HG02981 (cell line): ENCODE measurements at regions not wholly inside any gene's neighbourhood (a gene's known extent, or its start where the extent isn't known, plus 50 kb on each side); places are given as distances from the start of the nearest gene placed in this dataset.
"Not testable (repeated sequence)": the region's sequence is repeated elsewhere in the genome, so short reads cannot be mapped to it uniquely, and the experiment has no call there.

Experiments used
- ATAC-seq: cut with Tn5 transposase; IDR thresholded peaks from one replicate; pipeline ENCODE4 v1.9.1; 2021; ENCODE audit warnings: mild to moderate bottlenecking, moderate library complexity; ENCODE audit not compliant: unreplicated experiment

DNA sequence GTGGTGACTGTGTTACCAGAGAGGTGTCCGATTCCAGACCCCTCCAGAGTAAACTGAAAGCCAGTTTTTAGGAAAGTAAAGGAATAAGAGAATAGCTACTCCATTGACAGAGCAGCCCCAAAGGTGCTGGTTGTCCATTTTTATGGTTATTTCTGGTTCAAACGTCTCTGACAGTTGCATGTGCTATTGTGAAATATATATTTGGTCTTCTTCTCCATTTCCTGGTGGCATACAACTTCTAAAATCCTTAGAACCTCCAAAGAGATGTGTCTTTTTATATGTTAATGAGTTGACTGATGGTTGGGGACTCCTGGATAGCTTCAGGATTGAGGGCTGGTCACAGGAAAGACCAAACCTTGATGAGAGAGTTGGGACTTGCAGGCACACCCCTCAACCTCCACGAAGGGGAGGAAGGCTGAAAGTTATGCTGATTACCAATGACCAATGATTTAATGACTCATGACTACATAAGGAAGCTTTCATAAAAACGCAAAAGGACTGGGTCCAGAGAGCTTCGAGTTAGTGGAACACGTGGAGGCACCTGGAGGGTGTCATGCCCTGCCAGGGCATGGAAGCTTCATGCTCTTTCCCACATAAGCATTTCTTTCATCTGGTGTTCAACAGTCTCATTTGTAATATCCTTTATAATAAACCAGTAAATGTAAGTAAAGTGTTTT is 100.7 kb downstream of the SLC16A1 start:
- no peak for ATAC-seq

DNA sequence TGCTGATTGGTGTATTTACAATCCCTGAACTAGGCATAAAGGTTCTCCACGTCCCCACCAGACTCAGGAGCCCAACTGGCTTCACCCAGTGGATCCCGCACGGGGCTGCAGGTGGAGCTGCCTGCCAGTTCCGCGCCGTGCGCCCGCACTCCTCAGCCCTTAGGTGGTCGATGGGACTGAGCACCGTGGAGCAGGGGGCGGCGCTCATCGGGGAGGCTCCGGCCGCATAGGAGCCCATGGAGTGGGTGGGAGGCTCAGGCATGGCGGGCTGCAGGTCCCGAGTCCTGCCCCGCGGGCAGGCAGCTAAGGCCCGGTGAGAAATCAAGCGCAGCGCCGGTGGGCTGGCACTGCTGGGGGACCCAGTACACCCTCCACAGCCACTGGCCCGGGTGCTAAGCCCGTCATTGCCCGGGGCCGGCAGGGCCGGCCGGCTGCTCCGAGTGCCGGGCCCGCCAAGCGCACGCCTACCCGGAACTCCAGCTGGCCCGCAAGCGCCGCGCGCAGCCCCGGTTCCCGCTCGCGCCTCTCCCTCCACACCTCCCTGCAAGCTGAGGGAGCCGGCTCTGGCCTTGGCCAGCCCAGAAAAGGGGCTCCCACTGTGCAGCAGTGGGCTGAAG is 101.5 kb downstream of the SLC16A1 start:
- ATAC-seq, result not testable (repeated sequence)

DNA sequence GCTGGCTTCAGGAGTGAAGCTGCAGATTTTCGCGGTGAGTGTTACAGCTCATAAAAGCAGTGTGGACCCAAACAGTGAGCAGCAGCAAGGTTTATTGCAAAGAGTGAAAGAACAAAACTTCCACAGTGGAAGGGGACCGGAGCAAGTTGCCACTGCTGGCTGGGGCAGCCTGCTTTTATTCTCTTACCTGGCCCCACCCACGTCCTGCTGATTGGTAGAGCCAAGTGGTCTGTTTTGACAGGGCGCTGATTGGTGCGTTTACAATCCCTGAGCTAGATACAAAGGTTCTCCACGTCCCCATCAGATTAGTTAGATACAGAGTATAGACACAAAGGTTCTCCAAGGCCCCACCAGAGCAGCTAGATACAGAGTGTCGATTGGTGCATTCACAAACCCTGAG is 102.1 kb downstream of the SLC16A1 start:
- not testable (repeated sequence) for ATAC-seq

DNA sequence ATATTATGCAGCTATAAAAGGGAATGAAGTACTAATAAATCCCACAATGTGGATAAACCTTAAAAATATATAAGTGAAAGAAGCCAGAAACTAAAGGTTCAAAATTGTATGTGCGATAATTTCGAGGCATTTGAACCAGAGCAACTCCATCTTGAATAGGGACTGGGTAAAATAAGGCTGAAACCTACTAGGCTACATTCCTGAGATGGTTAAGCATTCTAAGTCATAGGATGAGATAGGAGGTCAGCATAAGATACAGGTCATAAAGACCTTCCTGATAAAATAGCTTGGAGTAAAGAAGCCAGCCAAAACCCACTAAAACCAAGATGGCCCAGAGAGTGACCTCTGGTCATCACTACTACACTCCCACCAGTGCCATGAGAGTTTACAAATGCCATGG is 103.1 kb downstream of the SLC16A1 start:
- no peak for ATAC-seq

DNA sequence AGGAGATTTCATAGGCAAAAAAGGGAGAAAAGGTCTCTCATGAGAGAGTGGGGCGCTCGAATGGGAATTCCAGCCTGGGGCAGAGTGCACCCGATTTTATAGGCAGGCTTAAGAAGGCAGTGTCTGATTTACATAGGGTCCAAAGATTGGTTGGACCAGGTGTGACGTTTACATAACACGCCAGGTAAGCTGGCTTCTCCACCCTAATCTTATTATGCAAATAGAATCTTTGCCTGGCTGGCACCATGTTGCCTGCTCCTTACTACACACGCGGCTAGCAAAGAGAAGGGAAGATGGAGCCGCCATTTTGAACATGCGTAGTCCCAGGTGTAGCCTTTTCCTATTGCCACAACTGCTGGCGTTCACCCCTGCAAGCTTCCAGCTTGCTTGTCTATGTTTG is 103.7 kb downstream of the SLC16A1 start:
- ATAC-seq, result no peak

DNA sequence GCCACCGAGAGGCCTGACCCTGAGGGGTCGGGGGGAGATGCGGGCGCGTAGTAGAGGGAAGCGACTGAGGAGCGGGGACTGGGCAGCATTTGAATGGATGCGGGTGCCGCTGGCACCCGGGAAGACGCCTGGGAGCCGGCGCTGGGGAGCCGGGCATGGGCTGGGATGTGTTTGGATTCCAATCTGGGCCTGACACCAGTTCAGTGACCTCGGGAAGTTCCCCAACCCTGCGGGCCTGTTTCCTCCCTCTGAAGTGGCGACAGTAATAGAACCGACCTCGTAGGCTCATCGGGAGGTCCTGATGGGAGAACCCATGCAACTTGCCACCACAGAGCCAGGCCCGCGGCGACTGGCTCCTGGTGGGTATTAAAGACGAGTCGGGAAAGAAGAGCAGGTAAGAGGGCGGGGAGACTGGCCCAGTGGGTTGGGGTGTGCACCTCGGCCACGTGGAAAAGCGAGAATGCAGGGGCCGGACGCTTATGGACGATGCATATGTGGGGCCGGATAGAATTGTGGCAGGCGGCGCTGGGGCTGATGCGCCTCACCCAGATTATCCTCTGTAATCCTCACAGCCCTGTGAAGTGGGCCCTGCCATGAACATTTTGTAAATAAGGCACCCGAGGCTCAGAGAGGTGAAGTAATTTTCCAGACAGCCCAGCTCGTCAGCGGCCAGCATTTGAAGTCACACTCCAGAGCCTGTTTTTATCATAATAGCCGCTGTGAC is 105.8 kb downstream of the SLC16A1 start:
- no peak for ATAC-seq

DNA sequence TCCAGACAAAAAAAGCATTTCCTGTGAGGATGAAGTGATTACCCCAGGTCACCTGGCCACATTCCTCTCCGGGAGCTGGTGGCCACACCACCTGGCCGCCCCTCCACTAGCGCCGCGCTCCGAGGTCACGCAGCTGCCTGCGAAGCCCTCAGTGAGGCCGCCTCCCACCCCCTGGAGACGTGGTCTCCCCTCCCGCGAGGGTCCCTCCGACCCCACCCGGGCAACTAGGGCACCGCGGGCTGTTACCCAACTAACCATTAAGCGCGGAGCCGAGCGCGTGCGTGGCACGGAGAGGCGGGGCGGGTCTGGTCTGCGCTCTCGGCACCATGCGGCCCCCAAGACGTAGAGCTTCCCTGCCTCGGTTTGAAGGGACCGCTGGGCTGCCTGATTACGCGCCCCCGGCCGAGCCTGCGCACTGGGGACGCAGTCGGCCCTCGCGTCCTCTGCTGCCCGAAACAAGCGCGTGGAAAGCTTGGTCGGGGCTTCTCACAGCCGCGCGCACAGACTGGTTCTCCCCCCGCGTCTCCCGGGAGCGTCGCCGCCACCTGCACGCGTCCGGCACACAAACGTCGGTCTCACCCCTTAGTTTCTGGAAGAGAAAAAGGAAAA is 106.5 kb downstream of the SLC16A1 start:
- no peak for ATAC-seq

DNA sequence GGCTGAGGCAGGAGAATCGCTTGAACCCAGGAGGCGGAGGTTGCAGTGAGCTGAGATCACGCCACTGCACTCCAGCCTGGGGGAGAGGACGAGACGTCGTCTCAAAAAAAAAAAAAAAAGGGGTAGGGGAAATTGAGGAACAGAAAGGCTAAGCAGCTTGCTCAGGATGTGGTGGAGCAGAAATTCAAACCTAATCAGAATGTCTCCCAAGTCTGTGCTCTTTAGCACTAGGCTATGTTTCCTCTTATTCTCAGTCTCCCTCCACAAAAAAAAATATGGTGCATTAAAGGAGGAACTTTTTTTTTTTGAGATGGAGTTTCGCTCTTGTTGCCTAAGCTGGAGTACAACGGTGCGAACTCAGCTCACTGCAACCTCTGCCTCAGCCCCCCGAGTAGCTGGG is 114.2 kb downstream of the SLC16A1 start:
- no peak for ATAC-seq

DNA sequence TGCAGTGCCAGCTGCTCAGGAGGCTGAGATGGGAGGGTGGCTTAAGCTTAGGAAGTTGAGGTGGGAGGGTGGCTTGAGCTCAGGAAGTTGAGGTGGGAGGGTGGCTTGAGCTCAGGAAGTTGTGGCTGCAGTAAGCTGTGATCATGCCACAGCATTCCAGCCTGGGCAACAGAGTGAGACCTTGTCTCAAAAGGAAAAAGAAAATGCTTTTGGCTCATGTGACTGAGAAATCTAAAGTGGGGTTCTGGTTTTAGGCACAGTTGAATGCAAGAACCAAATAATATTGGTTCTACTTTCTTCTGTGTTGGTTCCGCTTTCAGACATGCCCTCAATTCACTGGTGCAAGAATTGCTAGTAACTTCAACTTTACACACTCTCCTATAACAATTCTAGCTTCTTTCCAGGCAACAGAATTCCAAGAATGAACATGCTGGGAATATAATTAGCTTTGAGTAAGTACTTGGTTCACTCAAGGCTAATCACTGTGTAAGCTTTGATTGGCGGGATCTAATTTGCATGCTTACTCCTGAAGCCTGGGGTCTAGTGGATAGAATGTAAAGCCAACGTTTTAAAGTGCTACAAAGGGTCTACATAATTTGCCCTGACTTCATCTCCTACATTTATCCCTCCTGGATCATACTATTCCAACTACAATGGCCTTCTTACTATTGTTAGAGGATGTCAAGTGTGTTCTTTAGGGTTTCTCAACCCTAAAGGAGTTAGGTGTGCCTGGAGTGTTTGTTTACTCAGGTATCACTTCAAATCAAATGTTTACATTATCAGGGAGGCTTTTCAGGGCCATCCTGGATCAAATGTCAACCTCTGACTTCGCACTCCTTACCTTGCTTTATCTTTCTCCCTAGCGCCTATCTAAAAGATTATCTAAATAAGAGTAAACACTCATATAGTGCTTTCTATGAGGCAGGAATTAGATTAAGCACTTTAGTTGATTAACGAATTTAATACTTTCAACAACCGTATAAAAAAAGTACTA is 115.1 kb downstream of the SLC16A1 start:
- ATAC-seq, result no peak

DNA sequence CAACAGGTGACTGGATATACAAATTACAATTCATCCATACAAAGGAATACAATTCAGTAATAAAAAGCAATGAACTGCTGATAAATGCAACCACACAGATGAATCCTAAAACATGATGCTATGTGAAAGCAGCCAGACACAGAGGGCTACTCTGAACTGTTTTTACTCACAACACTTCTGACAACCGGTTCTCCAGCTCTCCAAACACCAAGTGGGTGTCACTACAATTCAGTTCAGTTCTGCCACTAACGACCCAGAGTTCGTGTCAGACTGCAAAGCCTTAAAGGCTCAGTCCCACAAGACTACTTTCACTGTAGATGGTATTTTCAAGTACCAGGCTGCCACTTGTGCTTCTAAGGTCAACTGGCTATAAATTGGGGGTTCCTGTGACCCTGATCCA is 119.4 kb downstream of the SLC16A1 start:
- ATAC-seq, result no peak

DNA sequence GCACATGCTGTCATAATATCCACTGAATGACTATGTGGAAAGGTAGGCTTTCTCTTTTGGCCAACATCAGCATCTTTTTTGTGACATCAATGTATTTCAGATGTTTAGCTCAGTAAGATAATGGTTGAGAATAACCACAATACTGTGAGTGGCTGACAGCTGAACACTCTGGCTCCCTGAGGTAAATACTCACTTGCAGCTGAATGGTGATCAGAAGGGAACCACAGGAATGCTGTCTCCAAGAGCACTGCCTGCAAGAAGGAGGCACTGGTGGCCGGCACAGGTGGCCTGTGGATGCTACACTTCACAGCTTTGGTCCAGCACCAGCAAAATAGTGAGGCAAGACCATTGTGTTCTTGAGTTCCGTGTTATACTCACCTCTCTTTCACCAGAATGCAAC is 118.7 kb upstream of the PPM1J start:
- ATAC-seq, result no peak

DNA sequence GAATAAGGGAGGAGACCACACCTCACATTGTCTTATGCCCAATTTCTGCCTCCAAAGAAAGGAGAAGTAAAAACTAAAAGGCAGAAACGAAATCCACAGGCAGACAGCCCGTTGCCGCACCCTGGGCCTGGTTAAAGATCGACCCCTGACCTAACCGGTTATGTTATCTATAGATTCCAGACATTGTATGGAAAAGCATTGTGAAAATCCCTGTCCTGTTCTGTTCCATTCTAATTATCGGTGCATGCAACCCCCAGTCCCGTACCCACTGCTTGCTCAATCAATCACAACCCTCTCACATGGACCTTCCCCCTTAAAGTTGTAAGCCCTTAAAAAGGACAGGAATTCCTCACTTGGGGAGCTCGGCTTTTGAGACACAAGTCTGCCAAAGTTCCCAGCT is 117.1 kb upstream of the PPM1J start:
- not testable (repeated sequence) for ATAC-seq

DNA sequence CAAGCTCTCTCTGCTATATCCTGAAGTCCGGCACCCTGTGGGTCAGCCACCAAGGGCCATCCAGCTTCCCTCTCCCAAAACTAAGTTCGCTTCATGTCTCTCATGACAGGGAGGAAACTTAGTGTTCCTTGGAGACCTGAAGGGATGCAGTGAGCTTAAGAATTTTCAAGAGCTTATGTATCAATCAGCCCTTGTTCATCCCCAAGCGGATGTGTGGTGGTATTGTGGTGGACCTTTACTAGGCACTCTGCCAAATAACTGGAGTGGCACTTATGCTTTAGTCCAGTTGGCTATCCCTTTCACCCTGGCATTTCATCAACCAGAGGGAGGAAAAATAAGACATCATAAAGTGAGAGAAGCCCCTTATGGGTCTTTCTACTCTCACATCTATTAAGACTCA is 114.6 kb upstream of the PPM1J start:
- not testable (repeated sequence) for ATAC-seq

DNA sequence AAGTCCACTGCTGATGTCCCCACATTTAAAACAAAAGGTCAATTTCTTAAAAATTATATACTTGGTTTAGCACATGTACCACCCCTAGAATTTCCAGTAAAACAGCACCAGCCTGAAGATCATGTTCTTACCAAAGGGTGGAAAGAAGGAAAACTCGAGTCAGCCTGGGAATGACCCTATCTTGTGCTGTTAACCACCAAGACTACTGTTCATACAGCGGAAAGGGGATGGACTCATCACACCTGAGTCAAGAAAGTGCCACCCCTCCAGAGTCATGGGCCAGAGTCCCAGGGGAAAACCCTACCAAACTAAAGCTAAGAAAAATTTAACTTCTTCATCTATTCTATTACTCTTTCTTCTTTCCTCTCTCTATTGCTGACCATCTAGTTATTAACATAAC is 113.6 kb upstream of the PPM1J start:
- ATAC-seq, result no peak

DNA sequence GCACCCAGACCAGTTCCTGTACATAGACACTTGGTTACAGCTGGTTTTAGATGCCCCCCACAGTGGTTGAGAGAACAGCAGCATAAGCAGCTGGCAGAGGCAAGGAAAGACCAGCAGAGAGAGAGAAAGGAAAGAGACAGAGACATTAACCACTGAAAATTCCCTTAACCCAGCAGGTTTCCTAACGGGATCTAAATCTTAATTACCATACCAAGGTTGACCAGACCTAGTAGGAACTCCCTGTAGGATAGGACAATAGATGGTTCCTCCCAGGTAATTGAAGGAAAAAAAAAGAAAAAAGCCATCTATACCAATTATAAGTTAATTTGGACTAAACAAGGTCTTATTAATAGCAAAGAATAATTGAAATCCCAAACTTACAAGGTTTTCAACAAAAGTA is 112.3 kb upstream of the PPM1J start:
- not testable (repeated sequence) for ATAC-seq

DNA sequence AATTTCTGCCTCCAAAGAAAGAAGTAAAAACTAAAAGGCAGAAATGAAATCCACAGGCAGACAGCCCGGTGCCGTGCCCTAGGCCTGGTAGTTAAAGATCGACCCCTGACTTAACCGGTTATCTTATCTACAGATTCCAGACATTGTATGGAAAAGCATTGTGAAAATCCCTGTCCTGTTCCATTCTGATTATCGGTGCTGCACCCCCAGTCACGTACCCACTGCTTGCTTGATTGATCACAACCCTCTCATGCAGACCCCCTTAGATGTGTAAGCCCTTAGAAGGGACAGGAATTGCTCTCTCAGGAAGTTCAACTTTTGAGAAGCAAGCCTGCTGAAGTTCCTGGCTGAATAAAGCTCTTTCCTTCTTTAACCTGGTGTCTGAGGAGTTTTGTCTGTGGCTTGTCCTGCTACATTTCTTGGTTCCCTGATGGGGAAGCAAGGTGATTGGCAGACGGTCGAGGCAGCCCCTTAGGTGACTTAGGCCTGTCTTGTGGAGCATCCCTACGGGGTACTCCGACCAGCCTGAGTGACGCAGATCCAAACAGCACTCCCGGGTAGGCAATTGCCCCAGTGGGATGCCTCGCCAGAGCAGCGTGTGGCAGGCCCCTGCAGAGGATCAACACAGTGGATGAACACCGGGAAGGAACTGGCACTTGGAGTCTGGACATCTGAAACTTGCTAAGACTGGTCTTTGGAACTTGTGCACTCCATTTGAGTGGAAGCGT is 111.2 kb upstream of the PPM1J start:
- ATAC-seq, result no peak

DNA sequence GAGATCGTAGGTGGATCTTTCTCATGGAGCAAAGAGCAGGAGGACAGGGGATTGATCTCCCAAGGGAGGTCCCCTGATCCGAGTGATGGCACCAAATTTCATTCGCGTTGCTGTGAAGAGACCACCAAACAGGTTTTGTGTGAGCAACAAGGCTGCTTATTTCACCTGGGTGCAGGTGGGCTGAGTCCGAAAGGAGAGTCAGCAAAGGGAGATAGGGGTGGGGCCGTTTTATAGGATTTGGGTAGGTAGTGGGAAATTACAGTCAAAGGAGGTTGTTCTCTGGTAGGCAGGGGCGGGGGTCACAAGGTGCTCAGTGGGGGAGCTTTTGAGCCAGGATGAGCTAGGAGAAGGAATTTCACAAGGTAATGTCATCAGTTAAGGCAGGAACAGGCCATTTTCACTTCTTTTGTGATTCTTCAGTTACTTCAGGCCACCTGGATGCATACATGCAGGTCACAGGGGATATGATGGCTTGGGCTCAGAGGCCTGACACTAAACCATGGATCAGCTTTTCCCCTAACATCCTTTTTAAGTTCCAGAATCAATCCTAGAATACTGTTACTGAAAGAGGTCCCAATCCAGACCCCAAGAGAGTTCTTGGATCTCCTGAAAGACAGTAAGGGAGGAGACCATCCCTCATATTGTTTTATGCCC is 110.6 kb upstream of the PPM1J start:
- ATAC-seq, result not testable (repeated sequence)

DNA sequence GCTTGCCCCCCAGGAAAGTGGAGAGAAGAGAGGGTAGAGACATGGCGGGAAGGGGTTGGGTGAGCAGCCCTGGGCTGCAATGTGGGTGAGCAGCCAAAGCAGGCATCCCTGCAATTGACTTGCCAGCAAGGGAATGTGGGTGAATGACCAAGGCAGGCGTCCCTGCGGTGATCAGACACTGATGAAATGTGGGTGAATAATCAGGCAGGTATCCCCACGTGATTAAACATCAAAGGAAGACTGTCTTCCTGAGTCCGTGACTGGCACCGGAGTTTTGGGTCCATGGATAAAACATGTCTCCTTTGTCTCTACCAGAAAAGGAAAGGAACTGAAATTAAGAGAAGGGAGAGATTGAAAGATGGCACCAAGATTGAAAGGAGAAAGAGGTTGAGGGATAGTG is 109.9 kb upstream of the PPM1J start:
- not testable (repeated sequence) for ATAC-seq

DNA sequence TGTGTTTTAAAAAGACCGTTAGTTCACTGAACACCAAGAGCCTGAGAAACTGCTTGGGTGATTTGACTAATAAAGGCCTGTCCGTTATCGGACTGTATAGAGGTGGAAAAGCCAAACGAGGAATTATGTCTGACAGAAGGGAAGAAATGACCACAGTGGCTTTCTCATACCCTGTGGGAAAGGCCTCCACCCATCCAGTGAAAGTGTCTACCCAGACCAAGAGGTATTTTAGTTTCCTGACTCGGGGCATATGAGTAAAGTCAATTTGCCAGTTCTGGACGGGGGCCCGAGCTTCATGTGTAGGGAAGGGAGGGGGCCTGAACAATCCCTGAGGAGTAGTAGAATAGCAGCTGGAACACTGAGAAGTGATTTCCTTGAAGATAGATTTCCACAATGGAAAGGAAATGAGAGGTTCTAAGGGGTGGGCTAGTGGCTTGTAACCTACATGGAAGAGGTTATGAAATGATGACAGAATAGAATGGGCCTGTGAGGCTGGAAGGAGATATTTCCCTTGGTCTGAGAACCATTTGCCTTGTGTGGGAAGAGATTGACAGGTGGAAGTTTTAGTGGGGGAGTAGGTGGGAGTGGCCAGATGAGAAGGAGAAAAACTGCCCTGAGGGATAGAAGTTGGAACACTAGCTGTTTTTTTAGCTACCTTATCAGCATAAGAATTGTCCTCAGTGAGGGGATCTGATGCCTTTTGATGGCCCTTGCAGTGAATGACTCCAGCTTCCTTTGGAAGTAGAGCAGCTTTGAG is 106.4 kb upstream of the PPM1J start:
- ATAC-seq, result not testable (repeated sequence)
